AG08396 (cell line): ENCODE measurements at regions not wholly inside any gene's neighbourhood (a gene's known extent, or its start where the extent isn't known, plus 50 kb on each side); places are given as distances from the start of the nearest gene placed in this dataset.

Experiments
- DNase-seq: peaks from one replicate; pipeline ENCODE4 v3.0.0; 2012; ENCODE audit warnings: low spot score, mixed read lengths

- DNase-seq = no peak
Observed at GRCh38 chr1:94617134-94617805, 75.7 kb upstream of the F3 start.

- DNase-seq = no peak
Observed at GRCh38 chr1:94616506-94616905, 74.9 kb upstream of the F3 start.

GRCh38 chr1:94614996-94615395 lies 73.4 kb upstream of the F3 start:
- no peak for DNase-seq

GRCh38 chr1:94614168-94614815 lies 72.7 kb upstream of the F3 start:
- DNase-seq = no peak

- no peak for DNase-seq
Observed at GRCh38 chr1:94612525-94613204, 71.1 kb upstream of the F3 start.

GRCh38 chr1:94611681-94612475 lies 70.3 kb upstream of the F3 start:
- no peak for DNase-seq

- no peak for DNase-seq
Observed at GRCh38 chr1:94609619-94610018, 68.1 kb upstream of the F3 start.

- no peak for DNase-seq
Observed at GRCh38 chr1:94608852-94609530, 67.4 kb upstream of the F3 start.

GRCh38 chr1:94608142-94608851 lies 66.7 kb upstream of the F3 start:
- no peak for DNase-seq

- DNase-seq = no peak
Observed at GRCh38 chr1:94607398-94607797, 65.8 kb upstream of the F3 start.

GRCh38 chr1:94606471-94606870 lies 64.9 kb upstream of the F3 start:
- DNase-seq = no peak

GRCh38 chr1:94603663-94604062 lies 62.1 kb upstream of the F3 start:
- no peak for DNase-seq

GRCh38 chr1:94602802-94603625 lies 61.5 kb upstream of the F3 start:
- no peak for DNase-seq

- DNase-seq = peak; percentile 60
Observed at GRCh38 chr1:94602316-94602715, 60.8 kb upstream of the F3 start.

GRCh38 chr1:94600556-94600955 lies 59.0 kb upstream of the F3 start:
- DNase-seq = no peak

GRCh38 chr1:94599095-94599813 lies 57.7 kb upstream of the F3 start:
- DNase-seq = no peak

- no peak for DNase-seq
Observed at GRCh38 chr1:94597701-94598100, 56.1 kb upstream of the F3 start.

GRCh38 chr1:94596260-94596659 lies 54.7 kb upstream of the F3 start:
- no peak for DNase-seq

- DNase-seq = no peak
Observed at GRCh38 chr1:94595658-94596057, 54.1 kb upstream of the F3 start.

GRCh38 chr1:94593611-94594010 lies 52.1 kb upstream of the F3 start:
- no peak for DNase-seq
